HEK293T (cell line): ENCODE measurements at regions not wholly inside any gene's neighbourhood (a gene's known extent, or its start where the extent isn't known, plus 50 kb on each side); places are given as distances from the start of the nearest gene placed in this dataset.

Experiments used
- CTCF ChIA-PET: fragments of 350-600 bp; formaldehyde crosslinking; extraction: SDS; loops from one replicate; lab custom pipeline; 2021; ENCODE audit warnings: antibody characterized with exemption, inconsistent platforms; lab: Yijun Ruan, JAX
- POLR2A ChIA-PET: fragments of 350-600 bp; formaldehyde crosslinking; extraction: SDS; loops from one replicate; lab custom pipeline; 2020; ENCODE audit warnings: antibody characterized with exemption, inconsistent platforms; lab: Yijun Ruan, JAX
- DNase-seq: peaks from one replicate; pipeline ENCODE4 v3.0.0; 2012; ENCODE audit warnings: mixed read lengths; ENCODE audit errors: extremely low spot score
- ARNT ChIP-seq: fragments of 450-650 bp; IDR thresholded peaks from 2 replicates; pipeline ENCODE4 v1.6.1; 2017; ENCODE audit warnings: mild to moderate bottlenecking
- BHLHE40 ChIP-seq: fragments of 450-650 bp; IDR thresholded peaks from 2 replicates; pipeline ENCODE4 v1.6.1; 2016; ENCODE audit warnings: mild to moderate bottlenecking, moderate library complexity, borderline replicate concordance
- CTBP1 ChIP-seq: fragments of 450-650 bp; IDR thresholded peaks from 2 replicates; pipeline ENCODE4 v1.6.1; 2016; ENCODE audit warnings: borderline replicate concordance
- ELF4 ChIP-seq: fragments of 450-650 bp; IDR thresholded peaks from 2 replicates; pipeline ENCODE4 v1.6.1; 2017; ENCODE audit warnings: antibody characterized with exemption
- FOXA1 ChIP-seq: fragments of 450-650 bp; IDR thresholded peaks from 2 replicates; pipeline ENCODE4 v1.6.1; 2016; ENCODE audit warnings: mild to moderate bottlenecking
- FOXK2 ChIP-seq: fragments of 450-650 bp; IDR thresholded peaks from 2 replicates; pipeline ENCODE4 v1.6.1; 2016; ENCODE audit warnings: mild to moderate bottlenecking
- FOXM1 ChIP-seq: fragments of 450-650 bp; IDR thresholded peaks from 2 replicates; pipeline ENCODE4 v1.6.1; 2017; ENCODE audit warnings: mild to moderate bottlenecking, borderline replicate concordance
- HDGF ChIP-seq: fragments of 450-650 bp; IDR thresholded peaks from 2 replicates; pipeline ENCODE4 v1.6.1; 2017; ENCODE audit warnings: antibody characterized with exemption, borderline replicate concordance
- L3MBTL2 ChIP-seq: fragments of 450-650 bp; conservative IDR thresholded peaks from 2 replicates; pipeline ENCODE4 v1.6.1; 2016; ENCODE audit warnings: mild to moderate bottlenecking
- LEF1 ChIP-seq: fragments of 450-650 bp; IDR thresholded peaks from 2 replicates; pipeline ENCODE4 v1.6.1; 2017; ENCODE audit warnings: mild to moderate bottlenecking, borderline replicate concordance
- NFRKB ChIP-seq: fragments of 450-650 bp; IDR thresholded peaks from 2 replicates; pipeline ENCODE4 v1.6.1; 2016; ENCODE audit warnings: mild to moderate bottlenecking, moderate library complexity
- SP1 ChIP-seq: fragments of 450-650 bp; IDR thresholded peaks from 2 replicates; pipeline ENCODE4 v1.6.1; 2017
- SUZ12 ChIP-seq: fragments of 450-650 bp; IDR thresholded peaks from 2 replicates; pipeline ENCODE4 v1.6.1; 2016; ENCODE audit warnings: mild to moderate bottlenecking
- TARDBP ChIP-seq: fragments of 450-650 bp; IDR thresholded peaks from 2 replicates; pipeline ENCODE4 v1.6.1; 2016
- ZNF384 ChIP-seq: fragments of 450-650 bp; IDR thresholded peaks from 2 replicates; pipeline ENCODE4 v1.6.1; 2016
- TF ChIP-seq, protein P1 (sequence below): fragments of 450-650 bp; IDR thresholded peaks from 2 replicates; pipeline ENCODE4 v1.6.1; 2016

GRCh38 chr3:106805625-106806024, 571.6 kb upstream of the CCDC54 start:
- TF ChIP-seq FOXM1 (no peak), FOXK2 (no peak), BHLHE40 (no peak), FOXA1 (no peak), LEF1 (no peak), ZNF384 (no peak), SUZ12 (no peak), CTBP1 (no peak), ELF4 (no peak), TARDBP (no peak), HDGF (no peak), L3MBTL2 (no peak), ARNT (no peak), SP1 (no peak), NFRKB (no peak)
- TF ChIP-seq, protein P1, sequence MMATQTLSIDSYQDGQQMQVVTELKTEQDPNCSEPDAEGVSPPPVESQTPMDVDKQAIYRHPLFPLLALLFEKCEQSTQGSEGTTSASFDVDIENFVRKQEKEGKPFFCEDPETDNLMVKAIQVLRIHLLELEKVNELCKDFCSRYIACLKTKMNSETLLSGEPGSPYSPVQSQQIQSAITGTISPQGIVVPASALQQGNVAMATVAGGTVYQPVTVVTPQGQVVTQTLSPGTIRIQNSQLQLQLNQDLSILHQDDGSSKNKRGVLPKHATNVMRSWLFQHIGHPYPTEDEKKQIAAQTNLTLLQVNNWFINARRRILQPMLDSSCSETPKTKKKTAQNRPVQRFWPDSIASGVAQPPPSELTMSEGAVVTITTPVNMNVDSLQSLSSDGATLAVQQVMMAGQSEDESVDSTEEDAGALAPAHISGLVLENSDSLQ, result no peak
- POLR2A ChIA-PET, result no interaction called here
- no peak for DNase-seq
- CTCF ChIA-PET, result no interaction called here

DNA sequence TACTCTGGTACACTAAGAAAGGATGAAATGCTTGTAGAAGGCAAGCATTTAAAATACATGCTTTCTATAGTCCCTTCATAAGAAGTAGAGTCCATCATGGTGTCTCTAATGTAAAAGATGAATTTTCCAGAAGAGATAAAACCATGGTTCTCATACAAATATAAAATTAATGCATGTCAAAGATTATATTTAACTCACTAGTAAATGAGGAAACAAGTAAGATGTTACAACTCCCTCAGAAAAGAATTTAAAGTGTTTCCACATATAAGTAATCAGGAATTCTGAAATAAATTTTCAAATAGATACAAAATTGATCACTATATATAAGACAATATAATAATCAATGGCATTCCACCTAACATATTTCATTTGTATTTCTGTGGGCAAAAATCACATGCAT, 570.3 kb upstream of the CCDC54 start:
- no peak for DNase-seq
- TF ChIP-seq ARNT (no peak), FOXA1 (no peak), SUZ12 (no peak)
- TF ChIP-seq, protein P1, result no peak
- ChIA-PET CTCF (no interaction called here), POLR2A (no interaction called here)

- DNase-seq, result no peak
- ChIA-PET CTCF (no interaction called here), POLR2A (no interaction called here)
- TF ChIP-seq NFRKB (no peak), ARNT (no peak), BHLHE40 (no peak), HDGF (no peak), CTBP1 (no peak), ZNF384 (no peak), SP1 (no peak), SUZ12 (no peak), TARDBP (no peak), LEF1 (no peak)
- TF ChIP-seq, protein P1, result no peak
Measured at GRCh38 chr3:106809041-106809440, 568.2 kb upstream of the CCDC54 start.

DNA sequence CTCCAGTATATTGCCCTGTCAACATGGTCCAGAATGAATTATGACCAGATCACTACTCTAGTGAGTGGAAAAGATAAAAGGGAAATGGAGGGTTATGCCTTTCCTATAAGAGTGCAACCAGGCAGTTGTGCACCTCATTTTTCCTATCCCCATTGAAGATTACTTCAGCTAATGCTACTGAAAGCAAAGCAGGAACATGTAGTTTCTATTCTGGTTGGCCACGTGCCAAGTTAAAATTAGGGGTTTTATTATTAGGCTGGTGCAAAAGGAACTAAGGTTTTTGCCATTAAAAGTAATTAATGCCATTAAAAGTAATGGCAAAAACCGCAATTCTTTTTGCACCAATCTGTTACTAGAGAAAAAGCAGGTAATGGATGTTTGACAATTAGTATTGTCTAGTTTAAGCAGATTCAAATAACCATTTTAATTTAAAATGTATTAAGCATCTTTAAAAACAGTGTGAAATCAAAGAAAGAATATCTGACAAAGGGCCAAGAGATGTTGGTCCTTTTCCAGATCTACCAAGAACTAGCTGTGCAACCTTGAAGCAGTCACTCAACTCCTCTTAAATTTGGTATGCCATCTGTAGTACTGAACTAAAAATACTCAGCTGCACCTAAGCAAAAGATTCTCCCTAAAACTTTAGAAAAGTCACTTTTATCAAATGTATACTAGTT, 567.5 kb upstream of the CCDC54 start:
- CTCF ChIA-PET, result no interaction called here
- POLR2A ChIA-PET, result no interaction called here
- no peak for TF ChIP-seq CTBP1
- TF ChIP-seq ZNF384, result no peak
- no peak for TF ChIP-seq FOXK2
- TF ChIP-seq NFRKB, result no peak
- TF ChIP-seq TARDBP, result no peak
- TF ChIP-seq ARNT, result no peak
- no peak for TF ChIP-seq LEF1
- TF ChIP-seq HDGF, result no peak
- TF ChIP-seq SUZ12, result no peak
- TF ChIP-seq L3MBTL2, result no peak
- no peak for TF ChIP-seq FOXM1
- no peak for TF ChIP-seq ELF4
- TF ChIP-seq SP1, result no peak
- DNase-seq, result no peak

- CTCF ChIA-PET, result no interaction called here
- DNase-seq, result no peak
- POLR2A ChIA-PET, result no interaction called here
- TF ChIP-seq ARNT, result no peak
- TF ChIP-seq LEF1, result no peak
- TF ChIP-seq FOXA1, result no peak
- TF ChIP-seq, protein P1, result no peak
- TF ChIP-seq NFRKB, result no peak
- no peak for TF ChIP-seq SP1
- TF ChIP-seq FOXK2, result no peak
- TF ChIP-seq BHLHE40, result no peak
Measured at GRCh38 chr3:106810300-106810875, 566.9 kb upstream of the CCDC54 start.

DNA sequence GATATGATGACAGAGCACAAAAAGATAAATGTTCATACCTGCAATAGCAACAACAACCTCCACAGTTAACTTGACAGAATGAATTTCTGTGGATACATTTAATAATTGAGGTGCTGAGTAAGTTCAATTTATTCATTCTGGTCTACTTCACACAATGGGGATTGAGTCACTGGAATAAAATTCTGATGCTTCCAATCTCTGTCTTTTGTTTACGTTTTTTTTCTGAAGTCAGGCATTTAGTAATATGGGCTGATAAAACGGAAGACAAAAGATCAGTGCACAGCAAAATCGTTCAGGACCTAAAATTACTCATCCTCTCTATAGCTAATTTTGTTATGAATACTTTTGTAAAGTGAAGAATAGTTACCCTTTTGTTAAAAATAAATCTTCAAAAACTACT, 565.9 kb upstream of the CCDC54 start:
- TF ChIP-seq ELF4 (no peak), CTBP1 (no peak), FOXK2 (no peak), L3MBTL2 (no peak), LEF1 (no peak), SUZ12 (no peak)
- TF ChIP-seq, protein P1, result no peak

More for the DNA sequence above, 565.9 kb upstream of the CCDC54 start:
- CTCF ChIA-PET, result no interaction called here
- DNase-seq, result no peak
- POLR2A ChIA-PET, result no interaction called here
